Aorta (tissue), 5 donors: ENCODE measurements at regions not wholly inside any gene's neighbourhood (a gene's known extent, or its start where the extent isn't known, plus 50 kb on each side); places are given as distances from the start of the nearest gene placed in this dataset.
"Not testable (repeated sequence)": the region's sequence is repeated elsewhere in the genome, so short reads cannot be mapped to it uniquely, and the experiment has no call there.

ENCODE experiments used
- ATAC-seq: fragments of 200-7000 bp; cut with Tn5 transposase; one replicate; pipeline ENCODE4 v1.9.1; 2022; ENCODE audit warnings: moderate library complexity; ENCODE audit not compliant: low FRiP score
- DNase-seq, 2 donors: peaks; one replicate each; pipeline ENCODE4 v3.0.0-alpha.2; 2020
- H3K27ac ChIP-seq, 2 donors: one replicate each; pipeline ENCODE4 v1.5.1; 2013; ENCODE audit warnings: low read length in 2 of 2, mild to moderate bottlenecking in 2 of 2, moderate library complexity in 2 of 2, control low read depth in 1 of 2, inconsistent platforms in 1 of 2, low read depth in 1 of 2
- H3K27me3 ChIP-seq, 2 donors: one replicate each; pipeline ENCODE4 v1.6.1; 2013; ENCODE audit warnings: control low read depth in 1 of 2, low read length in 1 of 2, mild to moderate bottlenecking in 1 of 2, moderate library complexity in 1 of 2; ENCODE audit not compliant: insufficient read depth in 2 of 2, control insufficient read depth in 1 of 2
- H3K36me3 ChIP-seq, 2 donors: one replicate each; pipeline ENCODE4 v1.6.1; 2013; ENCODE audit warnings: control low read depth in 1 of 2, low read length in 1 of 2, mild to moderate bottlenecking in 1 of 2; ENCODE audit not compliant: insufficient read depth in 2 of 2, control insufficient read depth in 1 of 2
- H3K4me1 ChIP-seq, 2 donors: one replicate each; pipeline ENCODE4 v1.6.1; 2013; ENCODE audit warnings: low read length in 2 of 2, control low read depth in 1 of 2, mild to moderate bottlenecking in 1 of 2, moderate library complexity in 1 of 2; ENCODE audit not compliant: insufficient read depth in 2 of 2, control insufficient read depth in 1 of 2
- H3K4me3 ChIP-seq, 2 donors: one replicate each; pipeline ENCODE4 v1.5.1; 2013; ENCODE audit warnings: low read length in 2 of 2, control low read depth in 1 of 2, mild to moderate bottlenecking in 1 of 2
- H3K9me3 ChIP-seq: one replicate; pipeline ENCODE4 v1.6.1; 2013; ENCODE audit warnings: mild to moderate bottlenecking, low read length; ENCODE audit not compliant: control insufficient read depth
- WGBS, 2 donors: extraction: QIAGEN DNeasy Blood & Tissue Kit; methylation state at CpG; one replicate each; pipeline ENCODE4 v1.1.7; 2013; 5-methylcytosine and 5-hydroxymethylcytosine counted together
- intact Hi-C, 2 donors: fragments of 100-400 bp; cut with DNase I; formaldehyde crosslinking; loops; one replicate each; pipeline versions ENCODE4 v1.14.2 to v1.15.0; 2022
- donor health status: healthy with polysubstance abuse.
- donor health status: Bipolar disorder and iron deficiency.
- donor health status: DM: no; HTN: no; CAD: no.
- donor health status: DM: no; HTN: no; CAD: no.
- donor health status: DM: yes; HTN: yes; CAD: no.

DNA sequence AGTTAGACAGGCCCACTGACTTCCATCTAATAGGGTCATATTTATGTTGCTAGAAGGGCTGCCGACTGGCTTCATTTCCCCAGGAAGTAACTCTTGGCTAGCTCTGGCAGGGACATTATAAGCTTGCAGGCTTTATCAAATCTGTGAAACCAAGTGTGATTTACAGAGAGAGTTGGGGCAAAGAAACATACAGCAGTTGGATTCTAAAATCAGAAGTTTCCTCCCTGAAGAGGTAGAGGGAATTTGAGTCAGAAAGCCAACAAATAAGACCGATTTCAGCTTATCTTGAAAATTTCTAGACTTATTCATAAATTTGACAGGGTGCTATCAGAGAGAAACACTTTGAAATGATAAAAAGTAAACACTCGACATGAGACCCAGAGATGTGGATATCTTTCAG lies 407.8 kb downstream of the OLFM4 start:
- Histone ChIP-seq H3K27ac (no peak overlapping the region), H3K9me3 (peaks cover 2% of the 10 kb centered on the region), H3K4me3 (no peak overlapping the region), H3K4me1 (no peaks in the 10 kb centered on the region), H3K27me3 (no peaks in the 10 kb centered on the region), H3K36me3 (no peaks in the 10 kb centered on the region)
- intact Hi-C loops = no loop called here
- DNase-seq (no peak), ATAC-seq (no peak)
- 9 to 13% methylated on average over 3 of the region's 3 CpGs for WGBS, 2 donors

DNA sequence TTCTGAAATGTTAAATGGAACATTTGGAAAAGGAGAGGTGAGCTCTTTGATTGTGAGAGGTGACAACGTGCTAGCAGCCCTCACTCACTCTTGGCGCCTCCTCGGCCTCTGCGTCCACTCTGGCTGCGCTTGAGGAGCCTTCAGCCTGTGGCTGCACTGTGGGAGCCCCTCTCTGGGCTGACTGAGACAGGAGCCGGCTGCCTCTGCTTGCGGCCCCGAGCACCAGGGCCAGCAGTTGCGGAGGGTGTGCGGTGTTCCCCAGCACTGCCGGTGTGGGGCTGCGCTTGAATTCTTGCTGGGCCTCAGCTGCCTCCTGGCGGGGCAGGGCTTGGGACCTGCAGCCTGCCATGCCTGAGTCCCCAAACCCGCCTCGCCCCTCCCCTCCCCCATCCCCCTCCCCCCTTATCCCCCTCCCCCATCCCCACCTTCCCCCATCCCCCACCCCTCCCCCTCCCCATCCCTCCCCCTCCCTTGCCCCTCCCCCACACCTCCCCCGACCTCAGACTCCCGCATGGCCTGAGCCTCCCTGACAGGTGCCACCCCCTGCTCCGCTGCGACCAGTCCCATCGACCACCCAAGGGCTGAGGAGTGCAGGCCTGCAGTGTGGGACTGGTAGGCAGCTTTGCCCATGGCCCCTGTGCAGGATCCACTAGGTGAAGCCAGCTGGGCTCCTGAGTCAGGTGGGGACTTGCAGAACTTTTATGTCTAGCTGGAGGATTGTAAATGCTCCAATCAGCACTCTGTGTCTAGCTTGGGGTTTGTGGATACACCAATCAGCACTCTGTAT lies 411.0 kb downstream of the OLFM4 start:
- no peak for ATAC-seq
- no peak overlapping the region for H3K4me3 ChIP-seq
- H3K36me3 ChIP-seq = no peaks in the 10 kb centered on the region
- H3K4me1 ChIP-seq = no peaks in the 10 kb centered on the region
- DNase-seq = no peak
- intact Hi-C loops = no loop called here
- 96 to 97% methylated on average over 16 to 20 of the region's 20 CpGs for WGBS, 2 donors
- no peak overlapping the region for H3K27ac ChIP-seq
- H3K9me3 ChIP-seq = peaks cover 2% of the 10 kb centered on the region
- no peaks in the 10 kb centered on the region for H3K27me3 ChIP-seq

DNA sequence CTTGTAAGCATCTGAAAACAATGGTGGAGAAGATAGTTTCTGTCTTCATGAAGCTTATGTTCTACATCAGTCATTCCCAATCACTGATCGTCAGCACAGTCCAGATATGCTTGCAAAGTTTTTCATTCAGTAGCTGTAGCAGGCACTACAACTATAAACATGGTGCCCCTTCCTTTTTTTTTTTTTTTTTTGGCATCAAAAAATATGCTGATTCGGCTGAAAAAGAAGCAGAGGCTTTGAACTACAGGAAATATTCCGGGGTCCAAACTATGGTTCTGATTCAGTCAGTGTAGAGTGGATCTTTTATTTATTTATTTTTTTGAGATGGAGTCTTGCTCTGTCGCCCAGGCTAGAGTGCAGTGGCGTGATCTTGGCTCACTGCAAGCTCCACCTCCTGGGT lies 414.4 kb downstream of the OLFM4 start:
- ATAC-seq = no peak
- no peak overlapping the region for H3K27ac ChIP-seq
- peaks cover 0 to 1% of the 10 kb centered on the region in 2 donors for H3K27me3 ChIP-seq
- no peaks in the 10 kb centered on the region for H3K36me3 ChIP-seq
- no peak overlapping the region for H3K4me3 ChIP-seq
- DNase-seq = no peak
- H3K4me1 ChIP-seq = no peaks in the 10 kb centered on the region
- intact Hi-C loops = no loop called here
- 80 to 86% methylated on average over 5 of the region's 5 CpGs for WGBS, 2 donors
- H3K9me3 ChIP-seq = peaks cover 2% of the 10 kb centered on the region

DNA sequence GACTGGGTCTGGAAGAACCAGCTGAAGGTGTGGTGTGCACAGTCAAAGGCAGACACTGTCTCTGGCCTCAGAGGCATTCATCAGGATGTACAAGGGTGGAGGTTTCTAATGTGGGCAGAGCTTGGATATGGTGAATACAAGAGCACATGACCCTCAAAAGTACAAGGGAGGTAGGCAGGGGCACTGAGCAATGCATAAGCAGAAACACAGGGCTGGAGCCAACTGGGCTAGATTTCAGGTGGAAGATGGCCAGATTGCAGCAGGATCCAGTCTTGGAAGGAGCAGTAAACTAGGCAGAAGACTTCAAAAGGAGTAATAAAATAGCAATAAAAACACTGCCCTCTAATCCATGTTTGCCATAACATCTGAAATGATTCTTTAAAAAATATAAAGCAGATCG lies 417.1 kb downstream of the OLFM4 start:
- H3K9me3 ChIP-seq = peaks cover 4% of the 10 kb centered on the region
- peaks cover 0 to 1% of the 10 kb centered on the region in 2 donors for H3K27me3 ChIP-seq
- H3K4me1 ChIP-seq = no peaks in the 10 kb centered on the region
- intact Hi-C loops = no loop called here
- no peaks in the 10 kb centered on the region for H3K36me3 ChIP-seq
- no peak overlapping the region for H3K4me3 ChIP-seq
- 73 to 81% methylated on average over 1 of the region's 1 CpG for WGBS, 2 donors
- no peak overlapping the region for H3K27ac ChIP-seq
- no peak for ATAC-seq
- no peak for DNase-seq

DNA sequence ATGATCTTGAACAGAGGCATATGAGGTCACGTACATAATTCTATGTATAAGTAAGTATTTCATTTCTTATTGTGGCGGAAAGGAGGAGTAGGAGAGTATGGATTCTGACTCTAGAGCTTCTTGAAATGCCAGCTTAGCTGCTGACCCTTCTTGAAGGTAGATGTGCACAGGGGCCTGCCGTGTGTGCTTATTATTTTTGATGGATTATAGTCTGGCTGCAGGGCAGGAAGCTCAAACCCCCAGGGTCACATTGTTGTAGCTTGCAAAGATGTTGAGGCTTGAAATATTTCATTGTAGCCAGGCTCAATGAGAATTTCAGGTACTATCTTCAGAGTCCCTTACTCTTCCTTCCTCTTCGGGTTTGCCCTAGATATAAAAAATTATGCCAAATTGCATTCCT lies 418.8 kb downstream of the OLFM4 start:
- no peak overlapping the region for H3K4me3 ChIP-seq
- WGBS, 2 donors = 58 to 59% methylated on average over 4 of the region's 4 CpGs
- peaks cover 0 to 1% of the 10 kb centered on the region in 2 donors for H3K27me3 ChIP-seq
- DNase-seq = no peak
- no peak overlapping the region for H3K27ac ChIP-seq
- peaks cover 5% of the 10 kb centered on the region for H3K9me3 ChIP-seq
- intact Hi-C loops = no loop called here
- no peak for ATAC-seq
- no peaks in the 10 kb centered on the region for H3K4me1 ChIP-seq
- no peaks in the 10 kb centered on the region for H3K36me3 ChIP-seq

DNA sequence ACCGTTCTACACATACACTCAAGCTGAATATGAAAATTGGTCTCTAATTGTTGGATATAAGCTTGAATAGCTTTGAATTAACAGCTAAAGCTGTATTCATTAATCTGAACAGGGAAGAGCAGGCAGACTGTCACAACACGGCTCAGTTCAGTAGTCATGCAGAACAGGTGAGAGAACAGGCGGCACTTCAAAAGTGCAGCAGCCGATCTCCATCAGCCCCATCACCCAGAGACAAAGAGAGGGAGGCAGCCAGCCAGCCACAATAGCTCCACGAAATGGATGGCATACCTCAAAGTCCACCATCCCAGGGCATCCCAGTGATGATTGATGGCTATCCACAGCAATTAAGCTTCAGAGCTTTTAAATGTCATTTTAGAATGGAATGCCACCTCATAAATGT lies 419.2 kb downstream of the OLFM4 start:
- Histone ChIP-seq H3K9me3 (peaks cover 5% of the 10 kb centered on the region), H3K27me3 (peaks cover 0 to 1% of the 10 kb centered on the region in 2 donors), H3K4me1 (no peaks in the 10 kb centered on the region), H3K36me3 (no peaks in the 10 kb centered on the region), H3K27ac (no peak overlapping the region), H3K4me3 (no peak overlapping the region)
- 62 to 79% methylated on average over 5 of the region's 5 CpGs for WGBS, 2 donors
- no peak for ATAC-seq
- DNase-seq = no peak
- intact Hi-C loops = no loop called here

DNA sequence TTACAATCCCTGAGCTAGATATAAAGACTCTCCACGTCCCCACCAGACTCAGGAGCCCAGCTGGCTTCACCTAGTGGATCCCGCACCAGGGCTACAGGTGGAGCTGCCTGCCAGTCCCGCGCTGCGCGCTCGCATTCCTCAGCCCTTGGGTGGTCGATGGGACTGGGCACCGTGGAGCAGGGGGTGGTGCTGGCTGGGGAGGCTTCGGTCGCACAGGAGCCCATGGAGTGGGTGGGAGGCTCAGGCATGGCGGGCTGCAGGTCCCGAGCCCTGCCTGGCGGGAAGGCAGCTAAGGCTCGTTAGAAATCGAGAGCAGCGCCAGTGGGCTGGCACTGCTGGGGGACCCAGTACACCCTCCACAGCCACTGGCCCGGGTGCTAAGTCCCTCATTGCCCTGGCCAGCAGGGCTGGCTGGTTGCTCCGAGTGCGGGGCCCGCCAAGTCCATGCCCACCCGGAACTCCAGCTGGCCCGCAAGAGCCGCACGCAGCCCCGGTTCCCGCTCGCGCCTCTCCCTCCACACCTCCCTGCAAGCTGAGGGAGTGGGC lies 423.7 kb downstream of the OLFM4 start:
- H3K4me3 ChIP-seq, DNase-seq, H3K27ac ChIP-seq, H3K9me3 ChIP-seq, H3K4me1 ChIP-seq, H3K36me3 ChIP-seq, H3K27me3 ChIP-seq, ATAC-seq, intact Hi-C loops: not testable (repeated sequence)
- 90 to 96% methylated on average over 24 to 29 of the region's 29 CpGs for WGBS, 2 donors

DNA sequence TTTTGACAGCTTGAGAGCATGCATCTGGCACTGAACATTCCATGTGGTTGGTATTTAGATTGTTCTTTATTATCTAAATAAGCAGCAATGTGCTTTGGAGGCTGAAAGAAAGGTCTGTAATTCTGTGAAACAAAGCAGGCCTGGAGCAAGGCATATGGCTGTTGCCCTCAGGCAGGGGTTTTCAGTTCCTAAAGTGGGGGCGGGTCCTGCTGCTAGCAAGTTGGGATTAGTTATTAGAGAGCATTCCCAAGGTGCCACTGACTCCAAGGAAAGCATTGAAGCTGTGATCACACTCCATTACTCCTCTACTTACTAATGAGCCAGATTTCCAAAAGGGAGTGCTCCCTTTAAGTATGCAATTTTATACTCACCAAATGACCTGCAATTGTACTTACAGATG lies 432.2 kb downstream of the OLFM4 start:
- H3K4me1 ChIP-seq = no peaks in the 10 kb centered on the region
- WGBS, 2 donors = 60 to 76% methylated on average over 1 of the region's 1 CpG
- no peaks in the 10 kb centered on the region for H3K27me3 ChIP-seq
- ATAC-seq (no peak), DNase-seq (no peak)
- no peak overlapping the region for H3K4me3 ChIP-seq
- intact Hi-C loops = no loop called here
- no peak overlapping the region for H3K27ac ChIP-seq
- no peaks in the 10 kb centered on the region for H3K9me3 ChIP-seq
- H3K36me3 ChIP-seq = no peaks in the 10 kb centered on the region

DNA sequence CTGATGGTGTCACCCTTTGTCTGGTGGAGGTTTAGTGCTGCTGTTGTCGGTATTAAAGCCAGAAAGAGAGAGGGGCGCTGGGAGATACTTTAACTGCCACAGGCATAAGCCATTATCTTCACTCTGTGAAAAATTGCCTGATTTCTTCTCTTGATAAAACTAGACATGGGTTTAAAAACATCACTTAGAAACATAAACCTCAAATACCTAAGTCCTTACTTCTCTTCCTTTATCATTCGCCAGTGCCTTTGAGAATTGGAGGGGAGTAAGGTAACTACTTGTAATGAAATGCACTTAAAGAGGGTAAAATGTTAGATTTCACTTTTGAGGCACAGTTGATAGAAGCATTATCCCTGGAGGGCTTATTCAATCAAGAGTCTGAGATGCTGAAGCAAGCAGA lies 434.5 kb downstream of the OLFM4 start:
- DNase-seq (no peak), ATAC-seq (no peak)
- no peaks in the 10 kb centered on the region for H3K27me3 ChIP-seq
- H3K9me3 ChIP-seq = no peaks in the 10 kb centered on the region
- H3K36me3 ChIP-seq = no peaks in the 10 kb centered on the region
- no peaks in the 10 kb centered on the region for H3K4me1 ChIP-seq
- 73 to 85% methylated on average over 3 of the region's 3 CpGs for WGBS, 2 donors
- no peak overlapping the region for H3K4me3 ChIP-seq
- no peak overlapping the region for H3K27ac ChIP-seq
- intact Hi-C loops = no loop called here
